Mucosa of stomach (tissue), 1 donor: ENCODE measurements at regions not wholly inside any gene's neighbourhood (a gene's known extent, or its start where the extent isn't known, plus 50 kb on each side); places are given as distances from the start of the nearest gene placed in this dataset.

Experiments used
- H3K27me3 ChIP-seq: one replicate; pipeline ENCODE4 v1.7.0; 2013; ENCODE audit warnings: mild to moderate bottlenecking, low read length; ENCODE audit not compliant: control insufficient read depth, insufficient read depth
- H3K36me3 ChIP-seq: one replicate; pipeline ENCODE4 v1.7.0; 2013; ENCODE audit warnings: low read length; ENCODE audit not compliant: control insufficient read depth, insufficient read depth
- H3K4me1 ChIP-seq: one replicate; pipeline ENCODE4 v1.7.0; 2013; ENCODE audit warnings: mild to moderate bottlenecking, low read length; ENCODE audit not compliant: control insufficient read depth, insufficient read depth
- H3K4me3 ChIP-seq: one replicate; pipeline ENCODE4 v1.7.0; 2013; ENCODE audit warnings: low read length
- H3K9ac ChIP-seq: one replicate; pipeline ENCODE4 v1.7.0; 2013; ENCODE audit warnings: mild to moderate bottlenecking, low read length, moderate library complexity
- H3K9me3 ChIP-seq: one replicate; pipeline ENCODE4 v1.7.0; 2013; ENCODE audit warnings: mild to moderate bottlenecking, low read length, moderate library complexity; ENCODE audit not compliant: control insufficient read depth
- donor health status: Pancreatic carcinoma.

GRCh38 chr2:118232796-118233195, 144.5 kb downstream of the INSIG2 start:
- H3K9ac ChIP-seq: no peak overlapping the region

GRCh38 chr2:118232391-118232790, 144.1 kb downstream of the INSIG2 start:
- peaks cover 4% of the 10 kb centered on the region for H3K27me3 ChIP-seq
- H3K4me3 ChIP-seq: no peak overlapping the region
- H3K4me1 ChIP-seq: no peaks in the 10 kb centered on the region
- H3K9me3 ChIP-seq: no peaks in the 10 kb centered on the region
- no peaks in the 10 kb centered on the region for H3K36me3 ChIP-seq
- no peak overlapping the region for H3K9ac ChIP-seq

More at GRCh38 chr2:118232796-118233195, 144.5 kb downstream of the INSIG2 start:
- Histone ChIP-seq H3K9me3 (no peaks in the 10 kb centered on the region), H3K27me3 (peaks cover 4% of the 10 kb centered on the region), H3K4me1 (no peaks in the 10 kb centered on the region), H3K4me3 (no peak overlapping the region), H3K36me3 (no peaks in the 10 kb centered on the region)

- Histone ChIP-seq H3K4me3 (no peak overlapping the region), H3K27me3 (peaks cover 6% of the 10 kb centered on the region), H3K9ac (no peak overlapping the region), H3K4me1 (no peaks in the 10 kb centered on the region), H3K36me3 (no peaks in the 10 kb centered on the region), H3K9me3 (no peaks in the 10 kb centered on the region)
These were observed 143.5 kb downstream of the INSIG2 start for GRCh38 chr2:118231759-118232158.

GRCh38 chr2:118227698-118228508, 139.6 kb downstream of the INSIG2 start:
- Histone ChIP-seq H3K4me1 (peaks cover 6% of the 10 kb centered on the region), H3K9ac (no peak overlapping the region), H3K9me3 (no peaks in the 10 kb centered on the region), H3K4me3 (no peak overlapping the region), H3K36me3 (no peaks in the 10 kb centered on the region), H3K27me3 (peaks cover 45% of the 10 kb centered on the region)

GRCh38 chr2:118225666-118226065, 137.4 kb downstream of the INSIG2 start:
- Histone ChIP-seq H3K4me1 (peaks cover 6% of the 10 kb centered on the region), H3K9ac (no peak overlapping the region), H3K4me3 (no peak overlapping the region), H3K9me3 (no peaks in the 10 kb centered on the region), H3K27me3 (peaks cover 67% of the 10 kb centered on the region), H3K36me3 (no peaks in the 10 kb centered on the region)

- Histone ChIP-seq H3K4me1 (peaks cover 6% of the 10 kb centered on the region), H3K9me3 (no peaks in the 10 kb centered on the region), H3K9ac (no peak overlapping the region), H3K4me3 (no peak overlapping the region), H3K36me3 (no peaks in the 10 kb centered on the region), H3K27me3 (peaks cover 69% of the 10 kb centered on the region)
These were observed 136.6 kb downstream of the INSIG2 start for GRCh38 chr2:118224895-118225311.

GRCh38 chr2:118223992-118224894, 136.0 kb downstream of the INSIG2 start:
- Histone ChIP-seq H3K36me3 (no peaks in the 10 kb centered on the region), H3K27me3 (peaks cover 65% of the 10 kb centered on the region), H3K9me3 (no peaks in the 10 kb centered on the region), H3K4me1 (peaks cover 6% of the 10 kb centered on the region), H3K4me3 (no peak overlapping the region), H3K9ac (no peak overlapping the region)

GRCh38 chr2:118223511-118223991, 135.3 kb downstream of the INSIG2 start:
- no peak overlapping the region for H3K4me3 ChIP-seq
- no peak overlapping the region for H3K9ac ChIP-seq
- H3K36me3 ChIP-seq: no peaks in the 10 kb centered on the region
- peaks cover 6% of the 10 kb centered on the region for H3K4me1 ChIP-seq
- no peaks in the 10 kb centered on the region for H3K9me3 ChIP-seq
- H3K27me3 ChIP-seq: peaks cover 65% of the 10 kb centered on the region

GRCh38 chr2:118222672-118223421, 134.6 kb downstream of the INSIG2 start:
- no peaks in the 10 kb centered on the region for H3K9me3 ChIP-seq
- H3K4me3 ChIP-seq: no peak overlapping the region
- no peaks in the 10 kb centered on the region for H3K36me3 ChIP-seq
- peaks cover 65% of the 10 kb centered on the region for H3K27me3 ChIP-seq
- no peak overlapping the region for H3K9ac ChIP-seq
- peaks cover 6% of the 10 kb centered on the region for H3K4me1 ChIP-seq

- Histone ChIP-seq H3K27me3 (peaks cover 65% of the 10 kb centered on the region), H3K36me3 (no peaks in the 10 kb centered on the region), H3K4me1 (peaks cover 6% of the 10 kb centered on the region), H3K9ac (no peak overlapping the region), H3K9me3 (no peaks in the 10 kb centered on the region), H3K4me3 (no peak overlapping the region)
These were observed 134.0 kb downstream of the INSIG2 start for GRCh38 chr2:118222273-118222594.

GRCh38 chr2:118221536-118222272, 133.4 kb downstream of the INSIG2 start:
- H3K27me3 ChIP-seq: peaks cover 62% of the 10 kb centered on the region

More at GRCh38 chr2:118221536-118222272, 133.4 kb downstream of the INSIG2 start:
- Histone ChIP-seq H3K9me3 (no peaks in the 10 kb centered on the region), H3K4me3 (no peak overlapping the region), H3K36me3 (no peaks in the 10 kb centered on the region), H3K4me1 (peaks cover 6% of the 10 kb centered on the region), H3K9ac (no peak overlapping the region)
